ENCODE measurements at regions not wholly inside any gene's neighbourhood (a gene's known extent, or its start where the extent isn't known, plus 50 kb on each side); places are given as distances from the start of the nearest gene placed in this dataset.
"Not testable (repeated sequence)": the region's sequence is repeated elsewhere in the genome, so short reads cannot be mapped to it uniquely, and the experiment has no call there.

GRCh38 chr4:137789263-137789662 lies 257.0 kb upstream of the PCDH18 start:
- not testable (repeated sequence) for TF ChIP-seq CTCF (conservative IDR thresholded peaks at IDR 0.05 in 1 of 2, IDR thresholded peaks at IDR 0.05 in 1 of 2; ENCODE audit: extremely low read depth in 1 of 2, insufficient read depth in 1 of 2, low read depth in 1 of 2, low read length in 2 of 2); EZH2 (IDR thresholded peaks at IDR 0.05; ENCODE audit: borderline replicate concordance, low read length)
